ENCODE measurements at regions not wholly inside any gene's neighbourhood (a gene's known extent, or its start where the extent isn't known, plus 50 kb on each side); places are given as distances from the start of the nearest gene placed in this dataset.
"Not testable (repeated sequence)": the region's sequence is repeated elsewhere in the genome, so short reads cannot be mapped to it uniquely, and the experiment has no call there.

- Histone ChIP-seq H3K27ac (ENCODE audit: low read depth, low read length) (no peak overlapping the region), H3K4me3 (ENCODE audit: low read depth in 1 of 2, low read length in 2 of 2) (no peak overlapping the region), H3K36me3 (ENCODE audit: insufficient read depth, low read length) (no peaks in the 10 kb centered on the region), H3K9me3 (ENCODE audit: low read length) (no peaks in the 10 kb centered on the region), H3K9ac (ENCODE audit: low read length) (no peak overlapping the region), H3K4me1 (ENCODE audit: insufficient read depth, low read length) (peaks cover 16% of the 10 kb centered on the region), H3K27me3 (ENCODE audit: control insufficient read depth in 1 of 2, insufficient read depth in 2 of 2, low read length in 2 of 2) (no peaks in the 10 kb centered on the region)
These were observed 79.6 kb upstream of the RBPJ start for GRCh38 chr4:26241179-26241578.

DNA sequence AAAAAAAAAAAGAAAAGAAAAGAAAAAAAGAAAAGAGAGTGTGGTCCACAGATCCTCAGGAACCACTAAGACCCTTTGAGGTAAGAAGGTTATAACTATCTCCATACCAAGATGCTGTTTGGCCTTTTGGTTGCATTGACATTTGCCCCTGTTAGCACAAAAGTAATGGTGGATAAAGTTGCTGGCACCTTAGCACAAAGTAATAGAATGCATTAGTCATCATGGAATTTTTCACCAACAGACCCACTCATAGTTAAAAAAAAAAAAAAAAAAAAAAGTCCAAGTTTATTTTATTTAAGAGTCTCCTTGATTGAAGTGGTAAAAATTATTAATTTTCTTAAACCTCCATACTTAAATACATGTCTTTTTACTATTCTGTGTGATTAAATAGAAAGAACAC, 78.4 kb upstream of the RBPJ start:
- Histone ChIP-seq H3K36me3 (ENCODE audit: insufficient read depth, low read length) (no peaks in the 10 kb centered on the region), H3K9ac (ENCODE audit: low read length) (no peak overlapping the region), H3K4me3 (ENCODE audit: low read depth in 1 of 2, low read length in 2 of 2) (no peak overlapping the region), H3K27ac (ENCODE audit: low read depth, low read length) (no peak overlapping the region), H3K27me3 (ENCODE audit: control insufficient read depth in 1 of 2, insufficient read depth in 2 of 2, low read length in 2 of 2) (no peaks in the 10 kb centered on the region), H3K9me3 (ENCODE audit: low read length) (no peaks in the 10 kb centered on the region), H3K4me1 (ENCODE audit: insufficient read depth, low read length) (peaks cover 16% of the 10 kb centered on the region)

DNA sequence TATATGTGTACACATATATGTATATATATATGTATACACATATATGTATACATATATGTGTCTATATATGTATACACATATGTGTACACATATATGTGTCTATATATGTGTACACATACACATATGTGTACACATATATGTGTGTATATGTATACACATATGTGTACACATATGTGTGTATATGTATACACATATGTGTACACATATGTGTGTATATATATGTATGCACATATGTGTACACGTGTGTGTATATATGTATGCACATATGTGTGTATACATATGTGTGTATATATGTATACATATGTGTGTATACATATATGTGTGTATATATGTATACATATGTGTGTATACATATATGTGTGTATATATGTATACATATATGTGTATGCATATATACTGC, 76.7 kb upstream of the RBPJ start:
- peaks cover 13% of the 10 kb centered on the region for H3K4me1 ChIP-seq (ENCODE audit: insufficient read depth, low read length)
- H3K9ac ChIP-seq (ENCODE audit: low read length); H3K4me3 ChIP-seq (ENCODE audit: low read depth in 1 of 2, low read length in 2 of 2); H3K36me3 ChIP-seq (ENCODE audit: insufficient read depth, low read length); H3K9me3 ChIP-seq (ENCODE audit: low read length); H3K27me3 ChIP-seq (ENCODE audit: control insufficient read depth in 1 of 2, insufficient read depth in 2 of 2, low read length in 2 of 2); H3K27ac ChIP-seq (ENCODE audit: low read depth, low read length): not testable (repeated sequence)

DNA sequence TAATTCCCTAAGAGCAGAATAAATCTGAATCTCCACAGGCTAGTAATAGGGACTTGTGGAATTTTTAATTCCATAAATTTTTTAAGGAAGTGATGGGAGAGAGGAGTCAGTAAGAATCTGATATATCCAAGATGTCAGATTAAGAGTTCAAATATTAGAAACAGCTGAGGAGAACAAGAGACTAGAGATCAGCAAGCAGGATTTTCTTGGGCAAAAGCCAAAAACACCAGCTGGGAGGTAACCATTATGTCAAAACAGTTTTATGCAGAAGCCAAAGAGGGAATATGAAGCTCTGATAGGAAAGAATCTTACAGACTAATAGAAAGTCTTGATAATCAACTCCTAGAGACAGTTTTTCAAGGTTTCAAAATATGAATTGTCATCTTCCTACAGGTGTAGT, 72.2 kb upstream of the RBPJ start:
- Histone ChIP-seq H3K27me3 (ENCODE audit: control insufficient read depth in 1 of 2, insufficient read depth in 2 of 2, low read length in 2 of 2) (no peaks in the 10 kb centered on the region), H3K27ac (ENCODE audit: low read depth, low read length) (peak overlapping the region; percentile 7), H3K4me3 (ENCODE audit: low read depth in 1 of 2, low read length in 2 of 2) (no peak overlapping the region), H3K36me3 (ENCODE audit: insufficient read depth, low read length) (no peaks in the 10 kb centered on the region), H3K9me3 (ENCODE audit: low read length) (no peaks in the 10 kb centered on the region), H3K9ac (ENCODE audit: low read length) (no peak overlapping the region), H3K4me1 (ENCODE audit: insufficient read depth, low read length) (peaks cover 7% of the 10 kb centered on the region)

DNA sequence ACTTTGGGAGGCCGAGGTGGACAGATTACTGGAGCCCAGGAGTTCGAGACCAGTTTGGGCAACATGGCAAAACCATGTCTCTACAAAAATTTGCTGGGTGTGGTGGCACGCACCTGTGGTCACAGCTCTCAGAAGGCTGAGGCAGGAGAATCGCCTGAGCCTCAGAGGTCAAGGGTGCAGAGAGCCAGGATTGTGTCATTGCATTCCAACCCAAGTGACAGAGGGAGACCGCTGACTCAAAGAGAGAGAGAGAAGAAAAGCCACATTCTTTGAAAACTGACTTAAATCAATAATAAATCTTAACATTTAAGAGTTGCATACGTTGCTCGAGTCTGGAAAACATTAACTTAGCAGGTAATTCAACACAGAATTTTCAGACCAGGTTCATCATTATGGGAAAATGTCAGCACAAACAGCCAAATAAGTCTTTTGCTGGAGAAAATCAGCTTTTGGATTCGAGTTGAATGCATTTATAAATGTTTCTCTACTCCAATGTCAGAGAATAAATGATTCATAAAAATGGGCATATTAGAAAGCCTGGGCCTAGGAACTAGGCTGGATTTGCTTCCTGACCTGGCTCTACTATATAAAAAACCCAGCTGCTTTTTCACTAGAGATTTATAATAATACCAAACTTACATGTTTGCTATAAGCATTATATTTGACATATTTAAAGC, 68.3 kb upstream of the RBPJ start:
- Histone ChIP-seq H3K9me3 (ENCODE audit: low read length) (no peaks in the 10 kb centered on the region), H3K9ac (ENCODE audit: low read length) (no peak overlapping the region), H3K4me1 (ENCODE audit: insufficient read depth, low read length) (peaks cover 13% of the 10 kb centered on the region), H3K27ac (ENCODE audit: low read depth, low read length) (no peak overlapping the region), H3K36me3 (ENCODE audit: insufficient read depth, low read length) (no peaks in the 10 kb centered on the region), H3K27me3 (ENCODE audit: control insufficient read depth in 1 of 2, insufficient read depth in 2 of 2, low read length in 2 of 2) (no peaks in the 10 kb centered on the region), H3K4me3 (ENCODE audit: low read depth in 1 of 2, low read length in 2 of 2) (no peak overlapping the region)

- H3K36me3 ChIP-seq (ENCODE audit: insufficient read depth, low read length), result no peaks in the 10 kb centered on the region
- peaks cover 6% of the 10 kb centered on the region for H3K4me1 ChIP-seq (ENCODE audit: insufficient read depth, low read length)
- no peak overlapping the region for H3K27ac ChIP-seq (ENCODE audit: low read depth, low read length)
- H3K4me3 ChIP-seq (ENCODE audit: low read depth in 1 of 2, low read length in 2 of 2), result no peak overlapping the region
- no peaks in the 10 kb centered on the region for H3K9me3 ChIP-seq (ENCODE audit: low read length)
- no peak overlapping the region for H3K9ac ChIP-seq (ENCODE audit: low read length)
- no peaks in the 10 kb centered on the region for H3K27me3 ChIP-seq (ENCODE audit: control insufficient read depth in 1 of 2, insufficient read depth in 2 of 2, low read length in 2 of 2)
These were observed 66.8 kb upstream of the RBPJ start for GRCh38 chr4:26253968-26254367.

DNA sequence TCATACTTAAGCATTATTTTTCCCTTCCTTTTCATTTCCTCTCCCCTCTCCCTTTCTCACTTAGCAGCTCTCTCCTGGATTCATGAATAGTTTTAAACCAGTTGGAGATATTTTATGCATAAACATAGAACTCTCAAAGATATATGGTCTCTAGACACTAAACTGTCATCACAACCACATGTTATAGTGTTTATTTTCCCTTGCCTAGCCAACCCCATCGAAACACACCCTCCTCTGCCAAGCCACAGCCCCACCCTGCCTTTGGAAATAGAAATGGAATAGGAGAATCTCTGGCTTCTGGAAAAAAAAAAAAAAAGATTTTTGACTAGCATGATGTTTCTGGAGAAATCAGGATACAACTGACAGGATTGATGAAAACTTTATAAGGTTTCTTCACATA, 64.8 kb upstream of the RBPJ start:
- no peaks in the 10 kb centered on the region for H3K36me3 ChIP-seq (ENCODE audit: insufficient read depth, low read length)
- H3K27ac ChIP-seq (ENCODE audit: low read depth, low read length), result no peak overlapping the region
- H3K4me1 ChIP-seq (ENCODE audit: insufficient read depth, low read length), result peaks cover 6% of the 10 kb centered on the region
- H3K9ac ChIP-seq (ENCODE audit: low read length), result no peak overlapping the region
- no peaks in the 10 kb centered on the region for H3K9me3 ChIP-seq (ENCODE audit: low read length)
- no peak overlapping the region for H3K4me3 ChIP-seq (ENCODE audit: low read depth in 1 of 2, low read length in 2 of 2)
- H3K27me3 ChIP-seq (ENCODE audit: control insufficient read depth in 1 of 2, insufficient read depth in 2 of 2, low read length in 2 of 2), result no peaks in the 10 kb centered on the region

GRCh38 chr4:26257444-26257843, 63.4 kb upstream of the RBPJ start:
- H3K9me3 ChIP-seq (ENCODE audit: low read length); H3K36me3 ChIP-seq (ENCODE audit: insufficient read depth, low read length); H3K4me1 ChIP-seq (ENCODE audit: insufficient read depth, low read length); H3K27ac ChIP-seq (ENCODE audit: low read depth, low read length); H3K4me3 ChIP-seq (ENCODE audit: low read depth in 1 of 2, low read length in 2 of 2); H3K27me3 ChIP-seq (ENCODE audit: control insufficient read depth in 1 of 2, insufficient read depth in 2 of 2, low read length in 2 of 2); H3K9ac ChIP-seq (ENCODE audit: low read length): not testable (repeated sequence)

- Histone ChIP-seq H3K27ac (ENCODE audit: low read depth, low read length) (no peak overlapping the region), H3K9ac (ENCODE audit: low read length) (no peak overlapping the region), H3K4me3 (ENCODE audit: low read depth in 1 of 2, low read length in 2 of 2) (no peak overlapping the region), H3K4me1 (ENCODE audit: insufficient read depth, low read length) (peaks cover 6% of the 10 kb centered on the region), H3K36me3 (ENCODE audit: insufficient read depth, low read length) (no peaks in the 10 kb centered on the region), H3K9me3 (ENCODE audit: low read length) (no peaks in the 10 kb centered on the region), H3K27me3 (ENCODE audit: control insufficient read depth in 1 of 2, insufficient read depth in 2 of 2, low read length in 2 of 2) (no peaks in the 10 kb centered on the region)
These were observed 63.0 kb upstream of the RBPJ start for GRCh38 chr4:26257850-26258249.

- peaks cover 6% of the 10 kb centered on the region for H3K4me1 ChIP-seq (ENCODE audit: insufficient read depth, low read length)
- no peaks in the 10 kb centered on the region for H3K27me3 ChIP-seq (ENCODE audit: control insufficient read depth in 1 of 2, insufficient read depth in 2 of 2, low read length in 2 of 2)
- no peak overlapping the region for H3K4me3 ChIP-seq (ENCODE audit: low read depth in 1 of 2, low read length in 2 of 2)
- no peaks in the 10 kb centered on the region for H3K9me3 ChIP-seq (ENCODE audit: low read length)
- no peaks in the 10 kb centered on the region for H3K36me3 ChIP-seq (ENCODE audit: insufficient read depth, low read length)
- H3K27ac ChIP-seq (ENCODE audit: low read depth, low read length), result no peak overlapping the region
- H3K9ac ChIP-seq (ENCODE audit: low read length), result no peak overlapping the region
These were observed 60.2 kb upstream of the RBPJ start for GRCh38 chr4:26260571-26260970.

DNA sequence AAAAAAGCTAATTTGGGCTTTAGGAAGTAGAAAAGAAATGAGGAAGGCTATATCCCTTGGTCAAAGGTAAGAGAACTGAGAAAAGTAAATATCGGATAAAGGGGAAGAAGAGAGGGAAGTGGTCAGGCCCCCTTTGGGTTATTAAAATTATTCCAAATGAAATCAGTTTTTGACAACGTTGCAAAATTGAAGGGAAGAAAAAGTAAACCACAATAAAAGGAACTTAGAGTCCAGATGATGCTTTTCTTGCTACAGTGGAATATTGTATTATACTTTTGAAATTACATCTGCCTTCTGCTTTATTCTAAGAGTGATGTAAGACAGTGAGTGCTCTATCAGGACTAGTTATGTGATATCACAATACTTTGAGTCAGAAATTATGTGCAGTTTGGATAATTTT, 59.4 kb upstream of the RBPJ start:
- Histone ChIP-seq H3K27ac (ENCODE audit: low read depth, low read length) (no peak overlapping the region), H3K4me1 (ENCODE audit: insufficient read depth, low read length) (peaks cover 2% of the 10 kb centered on the region), H3K36me3 (ENCODE audit: insufficient read depth, low read length) (no peaks in the 10 kb centered on the region), H3K4me3 (ENCODE audit: low read depth in 1 of 2, low read length in 2 of 2) (no peak overlapping the region), H3K9ac (ENCODE audit: low read length) (no peak overlapping the region), H3K9me3 (ENCODE audit: low read length) (no peaks in the 10 kb centered on the region), H3K27me3 (ENCODE audit: control insufficient read depth in 1 of 2, insufficient read depth in 2 of 2, low read length in 2 of 2) (no peaks in the 10 kb centered on the region)

DNA sequence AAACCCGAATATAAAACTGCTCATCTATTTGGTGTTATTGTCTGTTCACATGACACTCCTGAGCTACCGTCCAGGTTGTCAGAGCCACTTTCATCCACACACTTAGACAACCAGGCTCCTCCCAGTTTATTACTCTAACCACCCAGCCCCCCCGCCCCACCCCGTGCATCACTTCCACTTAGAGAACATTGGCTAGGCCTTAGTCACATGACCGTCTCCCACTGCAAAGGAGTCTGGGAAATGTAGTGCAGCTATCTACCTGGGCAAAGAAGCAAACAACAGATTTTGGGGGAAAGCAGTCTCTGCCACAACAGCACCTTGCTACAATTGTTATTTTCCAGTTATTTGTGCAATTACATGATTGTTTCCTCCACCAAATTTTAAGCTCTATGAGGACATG, 57.6 kb upstream of the RBPJ start:
- Histone ChIP-seq H3K4me1 (ENCODE audit: insufficient read depth, low read length) (peaks cover 11% of the 10 kb centered on the region), H3K27ac (ENCODE audit: low read depth, low read length) (no peak overlapping the region), H3K36me3 (ENCODE audit: insufficient read depth, low read length) (no peaks in the 10 kb centered on the region), H3K27me3 (ENCODE audit: control insufficient read depth in 1 of 2, insufficient read depth in 2 of 2, low read length in 2 of 2) (no peaks in the 10 kb centered on the region), H3K4me3 (ENCODE audit: low read depth in 1 of 2, low read length in 2 of 2) (no peak overlapping the region), H3K9me3 (ENCODE audit: low read length) (no peaks in the 10 kb centered on the region), H3K9ac (ENCODE audit: low read length) (no peak overlapping the region)

All from muscle layer of colon (tissue), 2 donors.